MCF 10A (cell line): ENCODE measurements at regions not wholly inside any gene's neighbourhood (a gene's known extent, or its start where the extent isn't known, plus 50 kb on each side); places are given as distances from the start of the nearest gene placed in this dataset.
A peak's percentile ranks its signal among the peaks of the same experiment; 100 is the strongest.

Source experiments
- BruUV-seq: library from RNA; stranded (reverse); fragments of 400-500 nt; replicated peaks from 2 replicates; lab custom pipeline; 2021; lab: Mats Ljungman, UMichigan
- CTCF ChIA-PET: fragments of 300-600 bp; sonication (Branson Sonifier 250); formaldehyde crosslinking; extraction: SDS; loops from one replicate; lab custom pipeline; 2021; ENCODE audit warnings: antibody characterized with exemption, inconsistent platforms; lab: Yijun Ruan, JAX
- POLR2A ChIA-PET: fragments of 300-600, 350-650 bp; sonication (Branson Sonifier 250); formaldehyde crosslinking; extraction: SDS; loops from one replicate; lab custom pipeline; 2020; ENCODE audit warnings: antibody characterized with exemption, inconsistent platforms; lab: Yijun Ruan, JAX
- DNase-seq: peaks from one replicate; pipeline ENCODE4 v3.0.0-alpha.2; 2018; ENCODE audit not compliant: unreplicated experiment
- H3K27ac Mint-ChIP-seq: one replicate; pipeline ENCODE4 v1.8.0; 2022; ENCODE audit warnings: mild to moderate bottlenecking, low read depth, mixed read lengths; ENCODE audit not compliant: unreplicated experiment
- H3K27me3 Mint-ChIP-seq: one replicate; pipeline ENCODE4 v1.8.0; 2022; ENCODE audit warnings: mixed read lengths; ENCODE audit not compliant: insufficient read depth, unreplicated experiment
- H3K36me3 Mint-ChIP-seq: one replicate; pipeline ENCODE4 v1.8.0; 2022; ENCODE audit warnings: mild to moderate bottlenecking, moderate library complexity, mixed read lengths; ENCODE audit not compliant: insufficient read depth, unreplicated experiment
- H3K4me1 Mint-ChIP-seq: one replicate; pipeline ENCODE4 v1.8.0; 2022; ENCODE audit warnings: mixed read lengths; ENCODE audit not compliant: insufficient read depth, unreplicated experiment
- H3K4me3 Mint-ChIP-seq: one replicate; pipeline ENCODE4 v1.8.0; 2022; ENCODE audit warnings: mild to moderate bottlenecking, moderate library complexity, mixed read lengths; ENCODE audit not compliant: unreplicated experiment
- H3K9me3 Mint-ChIP-seq: one replicate; pipeline ENCODE4 v1.8.0; 2022; ENCODE audit warnings: mixed read lengths; ENCODE audit not compliant: unreplicated experiment
- intact Hi-C: fragments of 100-400 bp; cut with micrococcal nuclease; formaldehyde crosslinking; loops from 2 replicates; pipeline ENCODE4 v1.14.1; 2022
- TF ChIP-seq, protein P1 (sequence below): fragments of 200-600 bp; IDR thresholded peaks from one replicate; pipeline ENCODE4 v1.8.0; 2022; ENCODE audit warnings: antibody characterized with exemption, mild to moderate bottlenecking; ENCODE audit not compliant: unreplicated experiment

DNA sequence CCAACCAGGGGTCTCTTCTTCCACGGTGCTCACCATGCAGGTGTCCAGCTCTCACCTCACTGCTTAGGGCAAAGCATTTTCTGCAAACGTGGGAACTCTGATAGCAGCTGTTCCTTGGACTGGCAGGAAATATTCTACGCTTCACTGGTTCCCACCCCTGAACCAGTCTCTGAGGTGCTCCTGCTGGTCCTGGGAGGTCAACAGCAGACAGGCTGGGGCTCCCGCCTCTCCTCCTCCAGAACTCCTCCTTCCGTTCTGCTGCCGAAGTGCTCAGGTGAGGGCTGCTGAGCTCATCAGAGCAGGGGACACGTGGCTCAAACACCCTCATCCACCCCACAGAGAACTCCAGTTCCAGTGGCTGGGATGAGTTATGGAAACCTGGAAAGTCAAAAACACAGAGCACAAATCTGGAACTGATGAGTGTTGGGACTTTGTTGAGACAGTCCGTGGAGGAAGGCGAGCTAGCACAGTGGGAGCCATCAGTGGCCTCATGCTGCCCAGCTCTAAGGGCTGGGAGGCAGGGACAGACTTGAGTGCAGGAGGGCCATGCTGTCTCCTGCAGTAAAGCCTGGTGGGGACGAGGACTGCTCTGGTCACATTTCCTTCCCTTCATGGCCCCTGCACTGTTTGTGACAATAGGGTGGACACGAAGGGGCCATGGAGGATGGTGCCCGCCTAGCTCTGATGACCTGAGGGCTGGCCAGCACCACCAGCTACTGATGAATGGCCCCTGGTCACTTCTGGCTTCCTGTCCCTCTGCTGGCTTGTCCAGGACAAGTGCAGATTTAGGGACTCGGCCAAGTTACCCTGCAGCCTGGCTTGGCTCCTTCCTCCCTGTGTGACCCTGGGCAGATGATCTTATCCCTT is 137.8 kb downstream of the KLF13 start:
- Mint-ChIP-seq H3K4me1 (peaks cover 12% of the 10 kb centered on the region), H3K27ac (peak overlapping the region; percentile 90), H3K9me3 (no peaks in the 10 kb centered on the region), H3K4me3 (no peak overlapping the region), H3K27me3 (no peaks in the 10 kb centered on the region), H3K36me3 (no peaks in the 10 kb centered on the region)
- no TSS peak for BruUV-seq
- TF ChIP-seq, protein P1, sequence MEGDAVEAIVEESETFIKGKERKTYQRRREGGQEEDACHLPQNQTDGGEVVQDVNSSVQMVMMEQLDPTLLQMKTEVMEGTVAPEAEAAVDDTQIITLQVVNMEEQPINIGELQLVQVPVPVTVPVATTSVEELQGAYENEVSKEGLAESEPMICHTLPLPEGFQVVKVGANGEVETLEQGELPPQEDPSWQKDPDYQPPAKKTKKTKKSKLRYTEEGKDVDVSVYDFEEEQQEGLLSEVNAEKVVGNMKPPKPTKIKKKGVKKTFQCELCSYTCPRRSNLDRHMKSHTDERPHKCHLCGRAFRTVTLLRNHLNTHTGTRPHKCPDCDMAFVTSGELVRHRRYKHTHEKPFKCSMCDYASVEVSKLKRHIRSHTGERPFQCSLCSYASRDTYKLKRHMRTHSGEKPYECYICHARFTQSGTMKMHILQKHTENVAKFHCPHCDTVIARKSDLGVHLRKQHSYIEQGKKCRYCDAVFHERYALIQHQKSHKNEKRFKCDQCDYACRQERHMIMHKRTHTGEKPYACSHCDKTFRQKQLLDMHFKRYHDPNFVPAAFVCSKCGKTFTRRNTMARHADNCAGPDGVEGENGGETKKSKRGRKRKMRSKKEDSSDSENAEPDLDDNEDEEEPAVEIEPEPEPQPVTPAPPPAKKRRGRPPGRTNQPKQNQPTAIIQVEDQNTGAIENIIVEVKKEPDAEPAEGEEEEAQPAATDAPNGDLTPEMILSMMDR, result no peak
- ChIA-PET CTCF (interaction anchor here (0.6 to 3.0 kb wide), 11 partner anchors 11 to 102 kb away, joined by 3 to 37 read pairs (median 6); no protein-coding TSS in a partner anchor), POLR2A (interaction anchor here (0.6 to 3.9 kb wide), 13 partner anchors 8 to 138 kb away, joined by 3 to 27 read pairs (median 5); no protein-coding TSS in a partner anchor)
- intact Hi-C loops, result no loop called here
- DNase-seq, result no peak

DNA sequence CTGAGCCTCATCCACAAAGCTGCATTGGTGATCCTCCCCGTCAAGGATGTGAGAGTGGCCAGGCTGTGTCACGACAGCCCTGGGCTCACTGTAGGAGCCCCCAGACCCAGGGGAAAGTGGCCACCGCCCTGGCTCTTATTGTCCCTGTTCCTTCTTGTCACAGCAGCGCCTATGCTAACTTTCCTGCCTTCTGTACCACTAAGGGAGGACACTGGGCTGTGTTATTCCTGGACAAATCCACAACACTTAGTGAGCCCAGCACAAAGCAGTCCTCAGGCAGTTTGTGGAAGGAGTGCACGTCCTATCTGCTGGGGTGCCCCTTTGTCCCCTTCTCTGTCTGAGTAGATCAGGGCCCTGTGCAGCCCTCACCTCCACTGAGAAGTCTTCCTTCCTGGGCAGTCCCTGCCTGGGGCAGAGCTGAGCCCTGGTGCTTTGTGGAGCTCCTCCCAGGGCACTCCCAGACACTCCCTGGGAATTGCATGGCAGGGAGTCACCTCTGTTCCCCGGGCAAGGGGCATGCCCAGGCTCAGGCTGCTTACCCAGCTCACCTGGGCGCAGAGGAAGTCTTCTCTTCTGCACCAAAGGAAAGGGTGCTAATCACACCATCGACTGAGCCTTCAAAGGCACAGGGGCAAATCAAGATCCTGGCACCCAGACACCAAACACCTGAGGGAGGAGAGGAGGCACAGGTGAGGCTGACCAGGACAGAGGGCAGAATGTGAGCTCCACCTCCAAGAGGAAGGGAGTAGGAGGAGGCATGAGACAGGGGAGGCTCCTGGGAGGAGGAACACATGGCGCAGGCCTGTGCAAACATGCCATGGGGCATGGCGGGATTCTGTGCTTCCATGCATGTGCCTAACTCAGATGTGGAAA is 138.7 kb downstream of the KLF13 start:
- DNase-seq, result peak; percentile 80
- ChIA-PET POLR2A (interaction anchor here (0.5 to 3.9 kb wide), 24 partner anchors 7 to 384 kb away, joined by 3 to 27 read pairs (median 4); no protein-coding TSS in a partner anchor), CTCF (interaction anchor here (0.6 to 3.0 kb wide), 10 partner anchors 22 to 251 kb away, joined by 3 to 37 read pairs (median 4); no protein-coding TSS in a partner anchor)
- Mint-ChIP-seq H3K27ac (peak overlapping the region; percentile 90), H3K9me3 (no peaks in the 10 kb centered on the region), H3K36me3 (no peaks in the 10 kb centered on the region), H3K27me3 (no peaks in the 10 kb centered on the region), H3K4me1 (peaks cover 10% of the 10 kb centered on the region), H3K4me3 (peak overlapping the region; percentile 66)
- BruUV-seq, result TSS peak; percentile 39
- intact Hi-C loops, result no loop called here
- TF ChIP-seq, protein P1, result no peak

DNA sequence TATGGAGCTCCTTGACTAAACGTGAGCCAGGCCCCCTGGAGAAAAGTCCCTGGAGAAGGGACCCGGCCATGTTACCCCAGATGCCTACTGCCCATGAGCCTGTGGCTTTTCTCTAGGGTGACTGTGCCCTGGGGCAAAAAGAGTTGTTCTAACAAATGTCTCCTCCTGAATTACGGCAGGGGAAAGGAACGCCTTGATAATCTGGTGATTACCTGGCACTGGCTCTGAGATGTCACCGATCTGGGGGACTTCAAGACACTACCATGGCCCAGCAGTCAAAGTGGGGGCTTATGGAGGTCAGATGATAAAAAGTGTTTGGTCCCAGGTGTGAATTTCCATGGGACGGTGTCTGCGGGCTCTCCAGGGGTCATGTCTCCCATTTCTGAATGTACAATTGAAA is 140.7 kb downstream of the KLF13 start:
- H3K4me1 Mint-ChIP-seq, result peaks cover 22% of the 10 kb centered on the region
- no peak overlapping the region for H3K27ac Mint-ChIP-seq
- no peaks in the 10 kb centered on the region for H3K9me3 Mint-ChIP-seq
- no peak for DNase-seq
- no TSS peak for BruUV-seq
- H3K27me3 Mint-ChIP-seq, result no peaks in the 10 kb centered on the region
- H3K4me3 Mint-ChIP-seq, result no peak overlapping the region
- CTCF ChIA-PET, result interaction anchor here (1.1 to 3.0 kb wide), 2 partner anchors 20 to 23 kb away, joined by 3 to 37 read pairs; no protein-coding TSS in a partner anchor
- peaks cover 4% of the 10 kb centered on the region for H3K36me3 Mint-ChIP-seq
- intact Hi-C loops, result no loop called here
- POLR2A ChIA-PET, result interaction anchor here (0.6 to 2.7 kb wide), 2 partner anchors 102 to 564 kb away, joined by 3 to 27 read pairs; no protein-coding TSS in a partner anchor
- TF ChIP-seq, protein P1, result no peak
